T-helper 1 cell treated with Interleukin-12 subunit alpha and Interleukin-12 subunit beta and Interleukin-4 antibody, amounts not matched to agents 30 ng/mL and 1 ng/mL, for 36 hours (primary cell): ENCODE measurements at regions not wholly inside any gene's neighbourhood (a gene's known extent, or its start where the extent isn't known, plus 50 kb on each side); places are given as distances from the start of the nearest gene placed in this dataset.

Experiments
- intact Hi-C: fragments of 100-400 bp; cut with micrococcal nuclease; formaldehyde crosslinking; loops from one replicate; pipeline ENCODE4 v1.15.1; 2024

DNA sequence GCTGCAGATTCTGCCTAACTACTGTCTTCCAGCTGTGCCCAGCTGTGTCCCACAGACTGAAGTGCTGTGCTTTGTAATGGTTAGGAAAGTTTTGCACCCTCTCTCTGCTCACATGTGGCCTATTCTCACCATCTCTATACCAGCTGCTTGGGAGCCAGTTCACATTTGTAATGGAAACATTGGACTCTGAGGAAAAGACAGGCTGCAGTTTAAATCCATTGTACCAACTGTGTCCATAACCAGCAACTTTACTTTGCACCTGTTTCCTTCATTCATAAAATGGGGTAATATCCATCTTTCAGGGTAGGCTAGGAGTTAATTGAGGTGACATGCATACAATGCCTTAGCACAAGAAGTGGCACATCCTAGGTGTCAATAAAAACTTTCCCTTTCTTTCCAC, 344.0 kb downstream of the TNS1 start:
- intact Hi-C loops: no loop called here

DNA sequence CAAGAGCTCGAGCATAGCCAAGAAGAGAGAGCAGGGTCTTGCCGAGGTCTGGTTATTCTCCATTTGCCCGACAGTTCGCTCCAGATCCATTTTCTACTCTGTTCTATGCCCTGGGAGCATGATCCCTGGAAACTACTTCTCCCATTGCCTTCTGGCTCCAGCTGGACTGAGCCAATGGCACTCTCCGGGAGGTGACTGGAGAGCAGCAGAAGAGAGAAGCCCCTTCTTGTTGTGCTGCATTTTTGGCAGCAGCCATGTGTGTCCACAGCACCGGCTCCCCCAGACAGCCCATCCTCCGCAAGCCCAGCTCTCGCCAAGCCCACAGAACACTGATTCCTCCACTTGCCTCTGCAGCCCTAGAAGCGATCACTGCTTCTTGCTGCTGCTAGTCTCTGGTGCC, 345.5 kb downstream of the TNS1 start:
- intact Hi-C loops: no loop called here

- intact Hi-C loops: no loop called here
Measured at GRCh38 chr2:217656316-217656715, 346.5 kb downstream of the TNS1 start.

DNA sequence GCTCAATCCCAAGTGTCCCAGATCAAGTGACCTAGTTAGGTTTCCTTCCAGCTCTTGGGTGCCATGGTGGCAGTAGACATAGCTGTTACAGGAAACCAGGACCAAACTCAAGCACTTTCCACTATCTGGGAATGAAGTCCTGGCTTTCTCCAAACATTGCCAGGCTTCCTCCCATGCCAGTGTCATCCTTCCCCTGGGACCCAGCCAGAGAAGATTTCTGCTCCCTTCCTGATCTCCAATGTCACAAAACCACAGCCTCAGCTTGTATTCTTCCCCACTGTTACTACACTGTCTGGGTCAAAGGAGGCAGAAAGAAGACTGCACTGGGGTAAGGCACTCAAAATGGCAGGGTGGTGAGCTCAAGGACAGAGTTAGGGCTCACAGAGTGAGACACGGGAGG, 347.1 kb downstream of the TNS1 start:
- intact Hi-C loops: no loop called here

- intact Hi-C loops: no loop called here
Measured at GRCh38 chr2:217654168-217654567, 348.6 kb downstream of the TNS1 start.

DNA sequence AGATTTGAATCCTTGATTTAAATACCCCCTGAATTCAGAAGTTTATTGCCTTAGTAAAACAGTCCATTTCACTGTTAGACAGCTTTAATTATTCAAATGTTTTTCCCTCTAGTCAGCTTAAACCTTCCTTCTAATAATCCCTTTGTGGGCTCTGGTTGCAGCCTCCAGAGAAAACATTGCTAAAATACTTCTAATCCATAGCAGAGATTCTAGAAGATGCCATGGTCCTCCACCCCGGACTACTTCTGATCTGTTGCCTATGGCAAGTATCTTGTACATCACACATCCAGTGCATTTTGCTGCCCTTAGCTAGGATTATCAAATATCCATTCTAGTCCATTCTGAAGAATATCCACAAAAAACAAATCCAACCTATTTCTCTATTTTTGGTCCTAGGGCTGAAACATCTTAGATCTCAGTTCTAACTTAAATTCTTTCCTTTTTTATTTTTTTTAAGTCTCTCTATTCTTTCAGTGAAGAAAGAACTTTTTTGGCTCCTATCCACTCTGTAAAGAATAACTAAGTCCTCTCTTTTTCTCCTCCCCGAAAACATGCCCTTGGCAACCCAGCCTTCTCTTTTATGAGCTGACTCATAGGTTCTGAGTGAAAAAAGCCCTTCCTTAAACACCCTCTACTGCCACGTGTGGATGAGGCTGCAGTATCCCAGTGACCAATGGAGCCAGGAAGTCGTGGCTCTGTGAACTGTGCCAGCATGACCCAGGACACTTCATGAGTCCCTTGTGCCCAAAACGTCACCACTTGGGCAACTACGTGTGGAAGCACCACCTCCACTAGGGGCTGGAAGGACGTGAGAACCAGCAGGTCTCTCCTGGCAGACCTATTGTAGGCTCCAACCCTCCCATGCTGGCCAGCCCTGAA, 349.8 kb downstream of the TNS1 start:
- intact Hi-C loops: no loop called here

DNA sequence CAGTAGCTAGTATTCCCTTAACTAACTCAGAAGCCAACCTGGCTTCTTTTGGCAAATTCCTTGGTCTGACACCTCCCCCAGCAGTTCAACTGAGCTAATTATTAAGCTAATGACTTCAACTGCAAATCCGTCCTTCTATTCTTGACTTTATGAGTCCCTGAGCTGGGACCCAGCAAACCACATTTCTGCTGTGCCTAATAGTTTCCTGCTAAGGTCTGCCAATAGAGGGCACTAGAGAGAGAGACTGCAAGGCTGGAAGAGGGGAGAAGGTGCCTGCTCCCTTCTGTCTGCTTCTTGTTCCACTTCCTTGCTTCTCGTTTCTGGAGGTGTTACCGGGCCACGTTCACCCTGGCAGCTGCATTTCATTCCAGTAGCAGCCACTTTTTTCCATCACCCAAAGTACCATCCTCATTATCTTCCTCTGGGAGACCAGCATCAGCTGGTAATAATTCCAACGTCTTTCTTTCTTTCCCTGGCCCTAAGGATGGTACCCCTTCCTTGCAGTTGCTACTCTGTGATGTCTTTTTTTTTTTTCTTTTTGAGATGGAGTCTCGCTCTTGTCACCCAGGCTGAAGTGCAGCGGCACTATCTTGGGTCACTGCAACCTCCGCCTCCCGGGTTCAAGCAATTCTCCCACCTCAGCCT, 352.0 kb downstream of the TNS1 start:
- intact Hi-C loops: loop anchor here (1.0 to 2.0 kb wide), 3 partner anchors 62 to 952 kb away; no protein-coding TSS in a partner anchor

DNA sequence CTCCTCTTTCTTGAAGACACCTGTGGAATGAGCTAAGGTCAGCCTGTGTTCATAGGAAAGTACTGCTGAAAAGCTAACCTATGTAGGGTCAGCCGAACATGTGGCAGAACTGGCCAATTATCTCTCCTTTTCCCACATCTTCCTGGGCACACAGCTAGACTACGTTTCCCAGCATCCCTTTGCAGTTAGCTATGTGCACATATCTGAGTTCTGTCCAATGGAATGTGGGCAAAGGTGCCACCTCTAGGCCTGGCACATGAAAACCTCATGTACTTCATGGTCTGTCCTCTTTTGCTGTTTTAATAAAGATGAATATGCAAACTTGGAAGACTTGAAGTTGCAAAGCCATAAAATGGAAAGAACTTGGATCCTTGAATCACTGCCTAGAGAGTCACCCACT, 352.6 kb downstream of the TNS1 start:
- intact Hi-C loops: loop anchor here (1.0 to 2.0 kb wide), 3 partner anchors 63 to 951 kb away; no protein-coding TSS in a partner anchor

- intact Hi-C loops: no loop called here
Measured at GRCh38 chr2:217647925-217648324, 354.9 kb downstream of the TNS1 start.

- intact Hi-C loops: no loop called here
Measured at GRCh38 chr2:217647226-217647625, 355.6 kb downstream of the TNS1 start.

DNA sequence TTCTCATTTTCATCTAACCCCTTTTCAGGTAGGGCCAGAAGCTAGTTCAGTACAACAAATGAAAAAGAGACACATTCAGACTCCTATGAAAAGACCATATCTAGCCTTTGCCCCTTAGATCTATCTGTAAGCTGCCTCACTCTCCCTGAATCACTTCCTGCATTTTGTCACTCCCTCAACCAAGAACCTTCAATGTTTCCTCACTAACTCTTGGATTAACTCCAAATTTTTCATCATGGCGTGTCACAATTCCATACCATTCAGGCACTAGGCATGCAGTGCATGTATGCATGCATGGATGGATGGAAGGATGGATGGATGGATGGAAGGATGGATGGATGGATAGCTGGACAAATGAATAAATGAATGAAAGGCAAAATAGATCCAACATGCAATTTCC, 356.9 kb downstream of the TNS1 start:
- intact Hi-C loops: no loop called here

- intact Hi-C loops: no loop called here
Measured at GRCh38 chr2:217643789-217644301, 358.9 kb downstream of the TNS1 start.

DNA sequence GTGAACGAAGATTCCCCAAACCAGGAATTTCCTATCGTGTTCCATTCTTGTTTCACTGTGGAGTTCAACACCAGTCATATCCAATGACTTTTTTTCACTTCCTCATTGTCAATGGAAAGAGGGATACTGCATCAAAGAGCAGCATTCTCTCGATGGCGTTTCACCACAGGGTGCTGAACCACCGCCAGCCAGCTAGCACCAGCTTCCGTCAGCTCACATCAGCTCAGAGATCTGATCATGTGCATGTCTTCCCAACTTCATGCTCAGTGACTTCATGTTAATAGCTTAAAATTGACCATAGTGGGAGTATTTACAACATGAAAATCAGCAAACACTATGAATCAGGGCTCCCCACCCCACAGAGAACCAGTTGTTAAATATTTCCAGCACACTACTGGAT, 359.9 kb downstream of the TNS1 start:
- intact Hi-C loops: no loop called here

DNA sequence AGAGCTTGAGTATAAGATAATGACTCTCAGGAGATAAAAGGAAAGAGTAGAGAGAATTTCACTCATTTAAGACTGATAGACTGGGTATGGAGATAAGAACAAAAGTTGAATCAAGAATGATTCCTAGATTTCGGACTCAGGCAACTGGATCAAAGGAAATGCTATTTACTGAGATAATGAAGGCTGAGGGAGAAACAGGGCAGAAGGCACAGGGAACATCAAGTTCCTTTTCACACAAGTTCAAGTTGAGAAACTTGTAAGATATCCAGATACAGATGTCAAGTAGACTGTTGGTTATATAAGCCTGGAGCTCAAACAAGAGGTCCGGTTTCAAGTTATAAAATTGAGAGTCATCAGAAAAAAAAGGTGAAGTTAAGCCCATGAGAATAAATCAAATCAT, 360.8 kb downstream of the TNS1 start:
- intact Hi-C loops: no loop called here

DNA sequence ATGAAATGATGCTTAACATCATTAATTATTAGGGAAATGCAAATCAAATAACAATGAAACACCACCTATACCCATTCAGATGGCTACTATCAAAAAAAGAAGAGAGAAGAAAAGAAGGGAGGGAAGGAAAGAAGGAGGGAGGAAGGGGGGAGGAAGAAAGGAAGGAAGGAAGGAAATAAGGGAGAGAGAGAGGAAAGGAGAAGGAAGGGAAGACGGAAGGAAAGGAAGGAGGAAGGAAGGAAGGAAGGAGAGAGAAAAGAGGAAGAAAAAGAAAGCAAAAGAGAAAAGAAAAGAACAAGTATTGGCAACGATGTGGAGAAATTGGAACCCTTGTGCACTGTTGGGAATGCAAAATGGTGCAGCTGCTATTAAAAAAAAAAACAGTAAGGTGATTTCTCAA, 363.3 kb downstream of the TNS1 start:
- intact Hi-C loops: no loop called here

- intact Hi-C loops: no loop called here
Measured at GRCh38 chr2:217638533-217638932, 364.3 kb downstream of the TNS1 start.

- intact Hi-C loops: no loop called here
Measured at GRCh38 chr2:217638031-217638430, 364.8 kb downstream of the TNS1 start.

DNA sequence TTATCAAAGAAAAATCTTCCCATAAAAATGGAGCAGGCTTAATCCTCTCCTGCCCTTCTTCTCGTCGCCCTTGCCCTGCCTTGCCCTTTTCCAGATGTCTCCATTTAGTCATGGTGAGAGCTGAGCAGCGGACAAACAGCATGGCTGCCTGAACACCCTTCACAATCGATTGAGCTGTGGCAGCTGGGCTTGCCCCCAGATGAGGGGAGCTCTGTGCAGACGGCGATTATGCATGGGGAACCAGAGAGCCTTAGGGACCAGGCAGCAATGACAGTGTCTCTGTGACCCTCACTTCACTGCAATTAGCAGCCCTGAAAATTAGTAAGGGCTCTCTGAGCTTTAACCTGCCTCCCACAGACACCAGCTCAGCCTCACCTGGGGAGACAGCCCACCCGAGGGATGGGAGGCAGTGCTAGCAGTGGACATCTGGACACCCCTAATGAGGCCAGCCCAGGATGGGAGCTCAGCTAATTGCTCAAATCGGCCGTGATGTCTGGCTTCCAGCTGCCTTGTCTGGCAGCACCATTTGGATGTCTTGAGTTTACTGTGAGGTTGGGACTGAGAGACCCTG, 365.7 kb downstream of the TNS1 start:
- intact Hi-C loops: no loop called here

DNA sequence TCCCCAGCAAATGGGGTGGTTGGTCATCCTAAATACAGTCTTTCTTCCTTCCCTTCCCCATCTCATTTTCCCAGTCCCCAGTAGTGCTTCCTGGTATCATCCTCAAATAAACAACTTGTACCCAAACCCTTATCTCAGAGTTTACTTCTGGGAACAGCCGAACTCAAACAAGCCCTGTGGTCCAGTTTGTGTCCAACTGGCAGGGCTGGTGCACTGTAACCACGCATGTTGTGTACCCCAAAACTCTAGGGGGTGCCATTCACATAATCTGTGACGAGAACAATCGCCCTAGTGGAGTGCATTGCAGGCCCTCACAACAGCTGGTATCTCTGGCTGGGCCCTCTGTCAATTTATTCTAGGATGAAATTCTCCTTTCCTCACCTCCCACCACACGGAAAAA, 366.2 kb downstream of the TNS1 start:
- intact Hi-C loops: no loop called here

DNA sequence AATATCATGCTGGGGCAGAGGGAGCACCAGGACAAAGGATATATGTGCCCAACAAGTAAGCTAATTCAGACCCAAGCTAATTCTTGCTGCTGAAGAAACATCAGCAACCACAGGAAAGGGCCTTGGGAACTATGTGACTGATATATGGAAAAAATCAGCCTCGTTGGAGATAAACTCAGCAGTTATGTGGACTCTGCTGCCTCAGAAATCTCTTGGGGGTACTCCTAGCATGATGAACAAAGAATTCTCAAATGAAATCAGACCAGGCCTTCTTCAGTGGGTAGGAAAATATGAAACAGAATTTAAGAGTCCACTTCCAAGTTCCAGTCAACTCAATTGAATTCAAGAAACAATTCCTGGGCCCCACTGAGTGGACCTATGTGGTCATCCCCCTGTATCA, 367.9 kb downstream of the TNS1 start:
- intact Hi-C loops: no loop called here

DNA sequence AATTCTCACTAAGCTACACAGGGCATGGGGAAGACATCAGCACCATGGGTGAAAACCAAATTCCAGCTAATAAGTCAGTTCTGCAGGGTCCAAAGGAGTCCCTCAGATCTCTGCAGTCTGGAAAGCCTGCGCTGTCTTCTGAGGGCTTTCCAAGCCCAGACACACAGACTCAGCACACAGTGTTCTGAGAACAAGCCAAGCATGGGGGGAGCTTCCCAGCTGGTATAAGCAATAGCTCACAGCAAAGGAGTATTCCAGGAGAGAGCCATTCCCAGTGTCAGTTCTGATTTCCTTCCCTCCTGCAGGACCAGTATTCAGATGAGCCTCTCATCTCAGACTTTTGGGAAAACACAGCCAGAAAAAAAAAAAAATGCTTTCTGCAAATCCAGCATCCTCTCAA, 370.8 kb downstream of the TNS1 start:
- intact Hi-C loops: no loop called here

- intact Hi-C loops: no loop called here
Measured at GRCh38 chr2:217631115-217631514, 371.7 kb downstream of the TNS1 start.
